GM10248 (cell line): ENCODE measurements at regions not wholly inside any gene's neighbourhood (a gene's known extent, or its start where the extent isn't known, plus 50 kb on each side); places are given as distances from the start of the nearest gene placed in this dataset.

Source experiments
- CTCF ChIA-PET: fragments of 300-600 bp; sonication (Branson Sonifier 250); formaldehyde crosslinking; extraction: SDS; loops from one replicate; lab custom pipeline; 2021; ENCODE audit warnings: antibody characterized with exemption; lab: Yijun Ruan, JAX
- POLR2A ChIA-PET: fragments of 350-650 bp; sonication (Branson Sonifier 250); formaldehyde crosslinking; extraction: SDS; loops from one replicate; lab custom pipeline; 2020; ENCODE audit warnings: antibody characterized with exemption; lab: Yijun Ruan, JAX
- DNase-seq: peaks from one replicate; pipeline ENCODE4 v3.0.0; 2012; ENCODE audit errors: extremely low spot score
- TF ChIP-seq, protein P1 (sequence below): IDR thresholded peaks from 2 replicates; pipeline ENCODE4 v1.5.1; 2012; ENCODE audit warnings: mild to moderate bottlenecking, low read depth; ENCODE audit errors: extremely low read depth, missing control alignments, control extremely low read depth

DNA sequence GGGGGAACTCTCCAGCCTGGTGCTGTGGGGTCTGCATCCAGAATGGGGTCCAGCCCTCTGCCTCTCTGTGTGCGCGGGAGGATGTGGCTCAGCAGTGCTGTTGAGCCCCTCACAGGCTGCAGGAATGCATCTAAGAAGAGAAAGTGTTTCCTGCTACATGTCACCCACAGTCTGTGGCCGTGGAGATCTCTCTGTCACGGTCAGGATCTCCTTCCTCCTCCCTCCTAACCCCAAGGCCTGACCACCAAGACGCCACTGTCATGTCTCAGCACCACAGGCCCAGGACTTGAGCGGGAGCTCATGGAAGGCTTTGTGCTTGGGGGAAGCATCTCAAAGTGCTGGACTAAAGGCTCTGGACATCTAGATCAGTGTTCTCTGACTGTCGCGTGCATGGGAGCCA is 90.1 kb downstream of the SREK1 start:
- ChIA-PET POLR2A (no interaction called here), CTCF (no interaction called here)
- DNase-seq: no peak
- TF ChIP-seq, protein P1, sequence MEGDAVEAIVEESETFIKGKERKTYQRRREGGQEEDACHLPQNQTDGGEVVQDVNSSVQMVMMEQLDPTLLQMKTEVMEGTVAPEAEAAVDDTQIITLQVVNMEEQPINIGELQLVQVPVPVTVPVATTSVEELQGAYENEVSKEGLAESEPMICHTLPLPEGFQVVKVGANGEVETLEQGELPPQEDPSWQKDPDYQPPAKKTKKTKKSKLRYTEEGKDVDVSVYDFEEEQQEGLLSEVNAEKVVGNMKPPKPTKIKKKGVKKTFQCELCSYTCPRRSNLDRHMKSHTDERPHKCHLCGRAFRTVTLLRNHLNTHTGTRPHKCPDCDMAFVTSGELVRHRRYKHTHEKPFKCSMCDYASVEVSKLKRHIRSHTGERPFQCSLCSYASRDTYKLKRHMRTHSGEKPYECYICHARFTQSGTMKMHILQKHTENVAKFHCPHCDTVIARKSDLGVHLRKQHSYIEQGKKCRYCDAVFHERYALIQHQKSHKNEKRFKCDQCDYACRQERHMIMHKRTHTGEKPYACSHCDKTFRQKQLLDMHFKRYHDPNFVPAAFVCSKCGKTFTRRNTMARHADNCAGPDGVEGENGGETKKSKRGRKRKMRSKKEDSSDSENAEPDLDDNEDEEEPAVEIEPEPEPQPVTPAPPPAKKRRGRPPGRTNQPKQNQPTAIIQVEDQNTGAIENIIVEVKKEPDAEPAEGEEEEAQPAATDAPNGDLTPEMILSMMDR: no peak

DNA sequence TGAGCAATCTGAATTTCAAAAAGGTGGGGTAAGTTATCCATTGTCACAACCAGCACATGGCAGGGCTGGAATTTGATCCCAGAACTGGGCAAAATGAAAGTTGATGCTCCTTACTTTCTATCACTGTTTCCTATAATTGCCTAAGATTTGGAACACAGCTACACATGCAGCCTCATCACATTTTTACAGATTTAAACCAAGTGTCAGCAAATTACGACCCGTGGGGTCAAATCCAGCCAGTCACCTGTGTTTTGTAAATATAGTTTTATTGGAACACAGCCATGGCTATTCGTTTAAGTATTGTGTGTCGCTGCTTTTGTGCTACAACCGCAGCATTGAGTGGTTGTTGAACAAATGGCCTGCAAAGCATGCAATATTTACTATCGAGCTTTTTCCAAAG is 94.3 kb downstream of the SREK1 start:
- TF ChIP-seq, protein P1: no peak
- POLR2A ChIA-PET: no interaction called here
- no peak for DNase-seq
- CTCF ChIA-PET: no interaction called here

DNA sequence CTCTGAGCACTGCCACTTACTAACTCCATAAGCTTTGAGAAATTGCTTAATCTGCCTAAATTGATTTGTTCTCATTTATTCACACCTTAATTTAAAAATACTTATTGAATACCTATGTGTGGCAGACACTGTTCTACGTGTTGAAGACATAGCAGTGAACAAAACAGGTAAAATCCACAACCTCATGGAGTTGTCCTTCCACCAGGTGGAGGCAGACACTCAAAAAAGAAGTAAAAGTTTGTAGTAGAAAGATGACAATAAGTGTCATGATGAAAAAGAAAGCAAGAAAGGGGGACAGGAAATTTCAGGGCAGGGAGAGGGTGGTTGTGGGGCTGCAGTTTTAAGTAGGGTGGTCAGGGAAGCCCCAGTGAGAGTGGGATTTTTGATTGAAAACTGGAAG is 94.9 kb downstream of the SREK1 start:
- ChIA-PET POLR2A (no interaction called here), CTCF (no interaction called here)
- TF ChIP-seq, protein P1: no peak
- no peak for DNase-seq

DNA sequence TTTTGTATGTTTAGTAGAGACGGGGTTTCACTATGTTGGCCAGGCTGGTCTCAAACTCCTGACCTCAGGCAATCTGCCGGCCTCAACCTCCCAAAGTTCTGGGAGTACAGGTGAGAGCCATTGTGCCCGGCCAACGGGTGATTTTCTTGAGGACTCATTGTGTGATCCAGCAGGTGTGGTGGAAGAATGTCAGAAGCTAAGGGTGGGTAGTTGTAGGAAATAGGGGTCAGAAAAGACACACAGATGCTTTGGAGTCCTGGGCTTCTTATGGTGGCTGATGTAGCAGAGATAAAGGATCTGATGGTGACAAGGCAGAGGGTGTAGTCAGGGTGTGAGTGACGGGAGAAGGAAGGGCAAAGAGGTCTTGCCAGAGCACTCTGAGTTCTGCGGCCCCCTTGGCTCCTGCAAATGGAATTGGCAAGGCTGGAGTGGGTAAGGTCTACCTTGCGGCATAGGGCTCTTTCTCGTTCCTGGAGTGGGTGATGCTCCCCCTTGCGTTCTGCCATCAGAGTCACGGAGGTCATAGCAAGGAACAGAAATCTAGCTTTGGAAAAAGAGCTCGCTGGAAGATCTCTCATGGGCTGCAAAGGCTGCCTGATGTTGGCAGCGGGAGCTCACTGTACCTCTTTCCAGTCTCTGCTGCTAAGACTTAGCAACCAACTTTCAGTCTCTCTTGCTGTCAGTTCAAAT is 97.2 kb downstream of the SREK1 start:
- CTCF ChIA-PET: interaction anchor here (1.4 kb wide), 1 partner anchor 17 kb away, joined by 3 read pairs; no protein-coding TSS in a partner anchor
- TF ChIP-seq, protein P1: no peak
- DNase-seq: no peak
- POLR2A ChIA-PET: no interaction called here

DNA sequence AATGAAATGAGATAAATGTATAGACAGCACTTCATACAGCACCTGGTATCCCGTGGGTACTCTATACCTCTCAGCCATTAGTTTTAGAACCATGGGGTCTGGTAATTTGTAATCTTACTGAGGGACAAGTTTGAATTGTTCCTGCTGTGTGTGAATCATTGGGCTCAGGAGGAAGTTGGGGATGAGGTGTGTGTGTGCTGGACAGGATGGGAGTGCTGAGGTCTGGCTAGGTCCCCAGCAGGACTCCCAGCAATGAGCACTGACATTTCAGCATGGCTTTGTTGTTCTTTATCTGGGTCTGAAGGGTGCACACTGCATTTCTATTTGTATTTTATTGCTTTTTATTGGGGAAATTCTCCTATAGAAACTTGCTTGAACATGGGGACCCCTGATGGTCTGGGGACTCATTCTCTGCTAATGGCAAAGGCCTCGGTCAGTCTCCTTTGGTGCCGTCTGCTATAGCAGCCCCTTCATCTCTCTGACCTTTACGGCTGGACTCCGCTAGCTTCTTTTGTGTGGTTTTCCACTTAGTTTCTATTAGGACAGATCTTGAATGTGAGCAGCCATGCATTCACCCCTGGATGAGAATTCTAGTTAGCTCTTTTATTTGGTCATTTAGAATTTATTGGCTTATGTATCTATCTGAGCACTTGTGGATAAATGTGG is 98.1 kb downstream of the SREK1 start:
- DNase-seq: no peak
- CTCF ChIA-PET: interaction anchor here (1.4 kb wide), 1 partner anchor 18 kb away, joined by 3 read pairs; no protein-coding TSS in a partner anchor
- TF ChIP-seq, protein P1: no peak
- POLR2A ChIA-PET: no interaction called here

DNA sequence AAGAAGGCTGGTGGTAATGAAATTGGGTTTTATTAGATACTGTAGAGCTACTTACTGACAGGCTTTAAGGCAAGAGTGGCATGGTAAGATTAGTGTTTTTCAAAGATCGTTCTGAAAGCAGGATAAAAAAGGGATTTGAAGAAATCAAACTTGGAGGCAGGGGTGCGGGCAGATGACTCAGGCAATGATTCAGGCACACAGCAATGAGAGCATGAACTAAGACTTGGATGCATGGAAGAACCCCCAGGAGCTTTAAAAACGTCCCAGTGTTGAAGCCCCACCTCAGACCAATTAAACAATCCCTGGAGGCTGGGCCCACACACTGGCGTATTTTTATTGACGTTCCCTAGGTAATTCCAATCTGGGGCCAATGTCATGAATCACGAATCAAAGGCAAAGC is 102.5 kb downstream of the SREK1 start:
- POLR2A ChIA-PET: no interaction called here
- TF ChIP-seq, protein P1: no peak
- CTCF ChIA-PET: no interaction called here
- DNase-seq: no peak
